Esophagus muscularis mucosa (tissue), 3 donors: ENCODE measurements at regions not wholly inside any gene's neighbourhood (a gene's known extent, or its start where the extent isn't known, plus 50 kb on each side); places are given as distances from the start of the nearest gene placed in this dataset.

Experiments
- CTCF ChIP-seq, 3 experiments: fragments of 200-600 bp in 2 of 3; fragments of 450-650 bp in 1 of 3; sonication (generic) in 2 of 3; IDR thresholded peaks; one replicate each; pipeline ENCODE4 v1.5.1; 2017 to 2019; ENCODE audit warnings: antibody characterized with exemption in 3 of 3, mild to moderate bottlenecking in 2 of 3, moderate library complexity in 1 of 3
- POLR2A ChIP-seq: fragments of 450-650 bp; IDR thresholded peaks from one replicate; pipeline ENCODE4 v1.6.1; 2017; ENCODE audit warnings: antibody characterized with exemption, moderate library complexity, mild to moderate bottlenecking, low read depth

- TF ChIP-seq CTCF (IDR thresholded peaks at IDR 0.05) (no peak), POLR2A (no peak)
These were observed 50.3 kb upstream of the PIP4K2A start for GRCh38 chr10:22764639-22765038.
